HG02610 (cell line): ENCODE measurements at regions not wholly inside any gene's neighbourhood (a gene's known extent, or its start where the extent isn't known, plus 50 kb on each side); places are given as distances from the start of the nearest gene placed in this dataset.

Experiments used
- ATAC-seq: cut with Tn5 transposase; IDR thresholded peaks from one replicate; pipeline ENCODE4 v1.9.1; 2021; ENCODE audit warnings: mild to moderate bottlenecking, moderate library complexity; ENCODE audit not compliant: unreplicated experiment

GRCh38 chr3:178300441-178300959 is 235.7 kb upstream of the KCNMB2 start:
- ATAC-seq = no peak

- no peak for ATAC-seq
These were observed 233.0 kb upstream of the KCNMB2 start for GRCh38 chr3:178302966-178303930.

GRCh38 chr3:178304758-178305467 is 231.3 kb upstream of the KCNMB2 start:
- no peak for ATAC-seq

GRCh38 chr3:178306432-178307115 is 229.7 kb upstream of the KCNMB2 start:
- ATAC-seq = no peak

DNA sequence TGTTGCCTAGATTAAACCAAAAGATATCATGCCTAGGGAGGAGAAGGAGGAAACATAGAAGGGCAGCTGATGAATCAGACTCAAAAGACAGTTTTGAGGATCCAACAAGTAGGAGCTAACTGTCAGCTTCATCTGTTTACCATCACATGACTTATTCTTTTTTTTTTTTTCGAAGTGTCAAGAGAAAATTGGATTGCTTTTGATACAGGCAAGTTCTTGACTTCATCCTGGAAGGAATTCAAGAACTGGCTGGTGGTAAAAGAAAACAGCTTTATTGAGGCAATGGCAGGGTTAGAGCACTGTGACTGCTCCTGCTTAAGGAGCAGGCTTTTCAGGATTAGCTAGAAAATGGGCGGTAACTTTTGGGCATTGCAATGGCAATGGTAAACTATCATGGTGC is 227.5 kb upstream of the KCNMB2 start:
- ATAC-seq = no peak

DNA sequence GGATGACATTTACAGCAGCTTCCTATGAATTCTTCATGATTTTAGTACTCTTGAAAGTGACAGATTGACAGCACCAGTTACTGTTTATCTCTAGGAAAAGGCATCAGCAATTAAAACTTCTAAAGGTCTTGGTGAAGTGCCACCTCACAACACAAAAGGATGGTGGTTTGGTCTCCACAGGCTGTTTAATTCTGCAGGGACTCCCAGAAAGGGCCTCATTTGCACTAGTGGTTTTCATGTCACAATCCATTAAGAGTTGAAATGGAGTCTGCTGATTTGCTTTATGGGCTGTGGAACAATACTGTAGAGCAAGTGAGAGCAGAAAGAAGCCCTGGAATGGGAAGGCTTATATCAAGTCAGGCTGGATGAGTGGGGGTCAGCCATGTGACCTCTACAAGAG is 225.3 kb upstream of the KCNMB2 start:
- no peak for ATAC-seq

GRCh38 chr3:178313716-178314115 is 222.5 kb upstream of the KCNMB2 start:
- no peak for ATAC-seq

DNA sequence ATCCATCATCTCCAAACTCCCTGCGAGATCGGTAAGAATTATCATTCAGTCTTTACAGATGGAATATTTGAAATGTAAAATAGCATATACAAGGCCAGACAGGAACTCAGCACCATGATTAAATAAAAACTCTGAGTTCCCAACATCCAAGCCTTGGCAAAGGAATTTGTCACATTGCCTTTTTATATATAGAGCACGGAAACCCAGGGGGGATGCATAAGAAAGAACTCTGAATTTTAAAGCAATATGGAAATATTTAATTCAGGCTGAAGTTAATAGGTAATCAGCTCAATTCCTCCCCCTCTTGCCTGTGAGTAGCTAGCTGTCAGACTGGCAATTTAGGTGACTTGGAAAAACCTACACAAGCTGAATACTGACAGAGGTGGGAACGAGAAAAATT is 217.9 kb upstream of the KCNMB2 start:
- no peak for ATAC-seq

DNA sequence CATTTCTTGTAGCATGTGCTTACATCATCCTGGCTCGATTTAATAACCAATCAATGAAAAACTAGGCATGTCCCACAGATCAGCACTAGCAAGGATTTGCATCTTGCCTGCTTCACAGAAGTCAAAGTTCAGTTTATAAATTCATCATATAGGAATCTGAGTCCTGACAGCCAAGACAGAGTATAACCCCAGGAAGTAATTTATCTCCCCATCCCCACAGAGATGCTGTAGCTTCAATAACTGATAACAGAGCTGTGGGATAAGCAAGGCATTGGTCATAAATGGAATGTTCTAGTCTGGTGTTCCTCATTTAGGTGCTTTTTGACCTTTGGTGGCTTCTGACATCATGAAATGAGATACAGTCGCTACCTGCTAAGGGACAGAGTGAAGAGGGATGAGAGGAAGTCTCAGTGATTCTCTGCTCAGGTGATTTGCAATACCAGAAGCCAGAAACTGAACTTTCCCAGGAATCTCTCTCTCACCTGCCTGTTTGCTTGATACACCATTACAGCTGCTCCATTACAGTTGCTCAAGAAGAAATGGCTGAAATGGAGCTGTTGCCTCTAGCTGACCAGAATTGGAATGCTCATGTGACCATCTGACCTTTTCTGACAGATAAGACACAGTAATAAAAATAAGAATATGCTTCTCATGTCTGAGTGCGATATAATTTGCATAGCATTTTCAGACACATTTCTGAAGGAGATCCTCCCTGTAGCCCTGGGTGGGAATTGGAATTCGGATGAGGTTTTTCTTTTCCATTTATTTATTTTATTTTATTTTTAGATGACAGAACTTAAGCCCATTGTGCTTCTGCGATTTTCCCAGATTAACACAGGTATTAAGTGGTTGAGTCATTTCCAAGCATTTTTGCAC is 217.1 kb upstream of the KCNMB2 start:
- no peak for ATAC-seq

DNA sequence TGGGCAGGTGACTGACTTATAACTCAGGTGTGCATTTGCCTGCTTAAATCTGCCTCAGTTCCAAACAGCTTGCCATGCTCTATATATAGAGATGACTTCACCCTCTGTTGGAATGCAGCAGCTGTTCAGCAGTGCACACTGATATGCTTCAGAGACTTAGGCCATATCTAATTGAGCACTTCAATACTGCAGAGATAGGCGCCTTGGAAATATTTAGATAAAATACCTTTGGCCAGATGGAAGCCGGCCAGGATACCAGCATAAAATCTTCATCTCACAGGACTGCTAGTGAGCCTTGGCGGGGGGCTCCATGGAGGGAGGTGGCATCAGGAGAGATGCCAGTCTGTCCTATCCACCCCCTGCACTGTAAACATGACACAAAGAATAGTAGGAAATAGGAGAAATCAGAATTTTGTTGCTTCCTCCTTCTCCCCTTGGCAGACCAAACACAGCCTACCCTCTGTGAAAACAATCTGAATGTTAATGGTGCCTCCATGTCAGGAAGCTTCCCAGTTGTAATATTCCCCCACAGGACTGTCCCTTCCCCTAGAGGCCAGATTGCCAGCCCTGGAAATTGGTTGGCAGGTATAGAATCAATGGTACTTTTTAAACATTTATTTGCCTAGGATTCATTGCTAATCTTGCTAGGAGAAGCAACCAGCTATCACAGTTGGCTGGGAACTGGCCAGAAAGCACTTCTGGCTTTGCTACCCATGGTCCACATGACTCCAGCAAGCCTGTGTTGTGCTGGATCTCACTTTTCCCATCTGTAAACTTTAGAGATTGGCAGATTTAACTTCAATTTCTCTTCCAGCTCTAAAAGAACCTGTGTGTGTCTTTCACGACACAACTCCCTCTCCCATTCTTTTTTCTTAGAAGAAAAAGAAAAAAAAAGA is 215.5 kb upstream of the KCNMB2 start:
- ATAC-seq = no peak

GRCh38 chr3:178324356-178324755 is 211.9 kb upstream of the KCNMB2 start:
- ATAC-seq = no peak

- no peak for ATAC-seq
These were observed 210.9 kb upstream of the KCNMB2 start for GRCh38 chr3:178325330-178325729.

DNA sequence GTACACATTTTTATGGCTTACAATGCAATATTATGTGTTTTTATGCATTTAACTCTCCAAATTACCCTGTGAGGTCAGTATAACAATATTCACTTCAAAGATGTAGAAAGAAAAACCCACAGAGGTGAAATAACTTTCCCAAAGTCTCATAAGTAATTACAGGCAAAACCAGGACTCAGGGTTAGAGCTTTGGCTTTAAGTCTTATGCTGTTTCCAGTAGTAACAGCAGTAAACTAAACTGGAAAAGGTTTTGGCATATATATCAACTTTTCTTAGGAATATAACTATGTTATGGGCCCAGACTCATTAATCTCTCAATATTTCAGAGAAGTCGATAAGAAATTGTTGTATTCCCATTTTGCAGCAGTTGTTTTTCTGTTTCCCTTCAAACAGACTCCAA is 206.3 kb upstream of the KCNMB2 start:
- ATAC-seq = no peak

DNA sequence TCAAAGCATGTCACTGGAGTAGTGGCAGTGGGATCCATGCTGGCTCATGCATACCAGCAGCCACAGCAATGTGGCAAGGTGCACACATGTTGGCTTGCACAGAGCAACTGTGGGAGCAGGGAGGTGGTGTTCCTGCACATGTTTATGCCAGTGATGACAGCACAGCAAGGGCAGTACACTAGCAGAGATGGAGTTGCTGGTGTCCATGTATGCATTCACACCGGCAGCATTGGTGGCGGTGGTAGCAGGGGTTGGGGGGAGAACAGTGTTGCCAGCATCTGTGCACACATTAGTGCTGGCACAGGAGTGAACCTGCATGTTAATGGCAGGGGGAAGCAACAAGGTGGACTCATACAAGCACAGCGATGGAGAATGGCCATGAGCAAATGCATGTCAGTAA is 202.0 kb upstream of the KCNMB2 start:
- ATAC-seq = no peak

DNA sequence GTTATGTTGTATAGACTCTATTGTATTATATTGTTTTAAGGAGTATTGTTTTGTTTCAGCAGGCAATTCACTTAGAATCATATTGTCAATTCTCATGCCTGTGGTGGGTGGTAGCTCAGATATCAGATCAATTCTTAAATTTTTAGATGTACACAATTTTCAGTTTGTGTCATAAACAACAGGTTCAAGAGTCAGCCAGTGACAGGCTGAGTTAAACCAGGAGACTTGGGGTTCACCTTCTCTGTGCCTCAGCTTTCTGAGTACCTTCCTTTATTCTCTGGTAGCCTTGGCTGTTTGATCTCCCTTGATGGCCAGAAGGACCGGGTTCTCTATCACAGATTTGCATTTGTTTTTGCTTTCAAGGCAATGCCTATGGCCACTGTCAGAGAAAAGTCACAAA is 199.9 kb upstream of the KCNMB2 start:
- no peak for ATAC-seq

GRCh38 chr3:178340506-178340905 is 195.7 kb upstream of the KCNMB2 start:
- no peak for ATAC-seq

GRCh38 chr3:178341636-178342035 is 194.6 kb upstream of the KCNMB2 start:
- ATAC-seq = no peak

DNA sequence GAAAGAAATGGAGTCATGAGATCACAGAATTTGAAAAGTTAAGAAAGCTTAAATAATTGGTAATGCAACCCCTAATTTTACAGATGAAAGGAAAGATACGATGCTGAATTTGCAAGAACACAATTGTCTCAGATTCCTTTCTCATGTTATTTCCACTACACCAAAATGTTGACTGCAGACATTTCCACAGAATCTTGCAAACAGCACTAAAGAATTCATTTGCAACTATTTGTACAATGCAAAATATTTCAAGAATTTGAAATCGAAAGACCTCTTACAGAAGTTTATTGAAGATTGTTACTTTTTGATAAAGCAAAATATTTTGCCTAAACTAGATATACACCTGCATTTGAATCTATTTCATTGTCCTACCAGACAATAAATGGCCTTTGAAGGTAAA is 194.1 kb upstream of the KCNMB2 start:
- no peak for ATAC-seq

GRCh38 chr3:178343433-178344038 is 192.7 kb upstream of the KCNMB2 start:
- no peak for ATAC-seq
